NB4 (cell line): ENCODE measurements at regions not wholly inside any gene's neighbourhood (a gene's known extent, or its start where the extent isn't known, plus 50 kb on each side); places are given as distances from the start of the nearest gene placed in this dataset.

Experiments used
- DNase-seq: peaks from one replicate; pipeline ENCODE4 v3.0.0; 2010; ENCODE audit warnings: low read depth
- H3K4me3 ChIP-seq: one replicate; pipeline ENCODE4 v1.5.1; 2011; ENCODE audit warnings: mild to moderate bottlenecking, low read depth, low read length, moderate library complexity
- MYC ChIP-seq: IDR thresholded peaks from 2 replicates; pipeline ENCODE4 v1.6.1; 2011; ENCODE audit warnings: low read depth, low read length
- POLR2A ChIP-seq: IDR thresholded peaks from 2 replicates; pipeline ENCODE4 v1.6.1; 2011; ENCODE audit warnings: mild to moderate bottlenecking; ENCODE audit not compliant: insufficient read length; ENCODE audit errors: extremely low read depth
- TF ChIP-seq, protein P1 (sequence below): IDR thresholded peaks from 2 replicates; pipeline ENCODE4 v1.6.1; 2011; ENCODE audit warnings: low read depth, low read length
- TF ChIP-seq, protein P2 (sequence below): IDR thresholded peaks from one replicate; pipeline ENCODE4 v1.5.1; 2012; ENCODE audit warnings: low read depth, low read length

DNA sequence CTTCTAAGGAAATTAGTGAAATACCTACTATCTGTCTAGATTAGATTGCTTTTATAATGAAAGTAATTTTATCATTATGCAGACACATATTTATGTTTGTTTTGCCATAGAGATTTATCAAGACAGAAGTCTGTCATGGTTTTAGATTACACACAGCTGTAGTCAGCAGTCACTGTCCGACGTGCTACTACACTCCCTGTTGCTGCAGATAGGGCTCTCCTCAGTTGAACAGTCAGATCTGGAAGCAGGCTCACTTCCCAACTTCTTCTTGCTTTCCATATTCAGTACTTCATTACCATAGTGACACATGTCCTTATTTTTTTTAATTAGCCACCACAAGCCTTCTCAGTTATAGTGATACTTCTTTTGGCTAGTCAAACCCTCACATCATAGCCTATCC is 329.9 kb upstream of the ITGA1 start:
- no peak for TF ChIP-seq POLR2A
- TF ChIP-seq, protein P1, sequence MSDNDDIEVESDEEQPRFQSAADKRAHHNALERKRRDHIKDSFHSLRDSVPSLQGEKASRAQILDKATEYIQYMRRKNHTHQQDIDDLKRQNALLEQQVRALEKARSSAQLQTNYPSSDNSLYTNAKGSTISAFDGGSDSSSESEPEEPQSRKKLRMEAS = no peak
- TF ChIP-seq, protein P2, sequence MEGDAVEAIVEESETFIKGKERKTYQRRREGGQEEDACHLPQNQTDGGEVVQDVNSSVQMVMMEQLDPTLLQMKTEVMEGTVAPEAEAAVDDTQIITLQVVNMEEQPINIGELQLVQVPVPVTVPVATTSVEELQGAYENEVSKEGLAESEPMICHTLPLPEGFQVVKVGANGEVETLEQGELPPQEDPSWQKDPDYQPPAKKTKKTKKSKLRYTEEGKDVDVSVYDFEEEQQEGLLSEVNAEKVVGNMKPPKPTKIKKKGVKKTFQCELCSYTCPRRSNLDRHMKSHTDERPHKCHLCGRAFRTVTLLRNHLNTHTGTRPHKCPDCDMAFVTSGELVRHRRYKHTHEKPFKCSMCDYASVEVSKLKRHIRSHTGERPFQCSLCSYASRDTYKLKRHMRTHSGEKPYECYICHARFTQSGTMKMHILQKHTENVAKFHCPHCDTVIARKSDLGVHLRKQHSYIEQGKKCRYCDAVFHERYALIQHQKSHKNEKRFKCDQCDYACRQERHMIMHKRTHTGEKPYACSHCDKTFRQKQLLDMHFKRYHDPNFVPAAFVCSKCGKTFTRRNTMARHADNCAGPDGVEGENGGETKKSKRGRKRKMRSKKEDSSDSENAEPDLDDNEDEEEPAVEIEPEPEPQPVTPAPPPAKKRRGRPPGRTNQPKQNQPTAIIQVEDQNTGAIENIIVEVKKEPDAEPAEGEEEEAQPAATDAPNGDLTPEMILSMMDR = no peak
- TF ChIP-seq MYC = no peak
- DNase-seq = no peak
- no peak overlapping the region for H3K4me3 ChIP-seq

DNA sequence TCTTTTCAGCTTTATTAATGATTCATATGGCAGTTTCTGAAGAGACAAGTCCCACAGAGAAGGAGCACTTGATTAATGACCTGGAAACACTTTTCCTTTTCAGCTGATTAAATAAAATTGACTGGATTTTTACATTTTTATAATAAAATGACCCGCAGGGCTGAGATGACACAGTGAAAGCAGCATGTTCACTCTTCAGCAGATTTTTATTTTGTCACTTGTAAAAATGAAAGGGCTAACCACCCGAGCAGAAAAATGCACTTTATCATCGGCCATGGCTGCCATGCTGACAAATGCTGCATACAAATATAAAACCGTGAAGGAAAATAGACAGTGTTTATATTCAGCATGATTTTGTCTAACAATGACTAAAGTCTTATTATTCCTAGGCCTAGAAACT is 321.6 kb upstream of the ITGA1 start:
- no peak for DNase-seq
- TF ChIP-seq, protein P1 = no peak
- TF ChIP-seq MYC (no peak), POLR2A (no peak)
- TF ChIP-seq, protein P2 = no peak
- no peak overlapping the region for H3K4me3 ChIP-seq

DNA sequence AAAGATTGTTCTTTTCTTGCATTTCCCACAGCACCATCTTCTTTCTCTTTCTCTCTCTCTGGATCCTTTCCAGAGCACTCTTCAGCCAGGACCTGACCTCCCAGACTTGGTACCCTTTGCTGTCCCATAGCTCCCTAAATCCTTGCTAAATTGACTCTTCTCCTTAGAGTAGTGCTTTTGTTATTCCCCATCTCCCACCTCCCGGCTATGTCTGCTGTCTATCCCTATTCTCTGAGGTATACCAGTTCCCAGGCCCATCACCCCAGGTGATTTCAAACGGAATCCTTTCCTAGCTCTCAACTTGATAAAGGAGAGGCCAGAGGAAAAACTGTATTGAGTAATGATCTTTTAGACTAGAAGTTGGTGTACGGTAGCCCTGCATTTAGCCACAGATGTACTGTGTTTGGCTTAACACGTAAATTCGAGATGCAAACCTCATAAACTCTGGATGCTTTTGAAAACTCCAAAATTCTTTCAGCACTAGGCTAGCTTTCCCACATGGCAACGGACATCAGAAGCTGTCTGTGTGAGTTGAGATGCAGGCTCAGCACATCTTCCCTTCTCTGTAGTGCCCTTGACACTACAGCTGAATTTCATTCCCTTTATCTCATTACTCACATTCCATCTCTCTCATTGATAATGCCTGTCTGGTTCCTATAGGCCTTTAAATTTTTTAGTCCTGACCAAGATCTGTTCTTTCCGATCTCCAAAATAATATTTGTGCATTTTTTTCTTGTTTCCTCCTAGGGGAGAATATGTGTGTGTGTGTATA is 320.8 kb upstream of the ITGA1 start:
- DNase-seq = no peak
- no peak overlapping the region for H3K4me3 ChIP-seq
- TF ChIP-seq, protein P1 = no peak
- TF ChIP-seq POLR2A = no peak
- TF ChIP-seq, protein P2 = no peak
- no peak for TF ChIP-seq MYC

DNA sequence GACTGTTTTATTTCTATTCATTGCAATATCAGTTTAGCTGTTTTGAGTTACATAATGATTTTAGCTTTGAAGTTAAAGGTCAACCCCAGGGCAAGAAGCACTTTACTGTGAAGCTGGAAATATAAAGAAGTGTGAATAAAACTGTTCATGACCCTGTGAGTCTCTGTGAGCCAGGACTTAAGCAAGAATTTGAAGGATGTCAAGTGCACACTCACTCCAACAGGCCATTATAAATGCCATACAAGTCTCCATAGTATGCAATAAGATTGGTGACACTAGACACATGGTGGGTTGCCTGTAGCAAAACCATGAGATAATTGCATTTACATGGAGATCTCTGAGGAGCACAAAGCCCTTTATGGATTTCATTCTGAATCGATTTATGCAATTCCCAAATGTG is 318.7 kb upstream of the ITGA1 start:
- TF ChIP-seq POLR2A (no peak), MYC (no peak)
- TF ChIP-seq, protein P1 = no peak
- TF ChIP-seq, protein P2 = no peak
- no peak overlapping the region for H3K4me3 ChIP-seq
- no peak for DNase-seq

DNA sequence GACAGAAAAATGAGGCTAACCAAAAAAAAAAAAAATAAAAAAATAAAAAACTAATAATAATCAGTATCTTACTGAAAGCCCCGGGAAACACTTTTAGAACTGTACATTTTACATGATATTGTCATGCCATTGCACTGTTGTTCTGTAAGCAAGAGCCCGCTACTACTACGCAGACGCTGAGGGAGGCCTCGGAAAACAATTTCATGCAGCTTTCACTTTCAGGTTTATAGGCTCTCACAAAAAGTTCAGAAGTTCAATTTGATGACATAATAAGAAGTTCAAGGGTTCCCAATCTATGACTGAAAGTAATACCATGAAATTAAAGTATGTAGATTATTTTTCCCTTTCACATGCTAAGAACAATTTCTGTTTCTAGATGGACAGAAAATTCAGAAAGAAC is 318.3 kb upstream of the ITGA1 start:
- TF ChIP-seq MYC (no peak), POLR2A (no peak)
- TF ChIP-seq, protein P1 = no peak
- TF ChIP-seq, protein P2 = no peak
- no peak for DNase-seq
- no peak overlapping the region for H3K4me3 ChIP-seq
